Hepatocyte (in vitro differentiated cells): ENCODE measurements at regions not wholly inside any gene's neighbourhood (a gene's known extent, or its start where the extent isn't known, plus 50 kb on each side); places are given as distances from the start of the nearest gene placed in this dataset.
"Not testable (repeated sequence)": the region's sequence is repeated elsewhere in the genome, so short reads cannot be mapped to it uniquely, and the experiment has no call there.

ENCODE experiments used
- DNase-seq: peaks from one replicate; pipeline ENCODE4 v3.0.0-alpha.2; 2016; ENCODE audit warnings: low spot score
- H2AFZ ChIP-seq: fragments of 200-600 bp; sonication (generic); 2 replicates; pipeline ENCODE4 v1.6.0; 2016; ENCODE audit warnings: antibody characterized with exemption, mild to moderate bottlenecking
- H3K27ac ChIP-seq: fragments of 200-600 bp; sonication (generic); 2 replicates; pipeline ENCODE4 v1.5.1; 2016; ENCODE audit warnings: mild to moderate bottlenecking
- H3K27me3 ChIP-seq: fragments of 200-600 bp; sonication (generic); 2 replicates; pipeline ENCODE4 v1.6.1; 2016
- H3K36me3 ChIP-seq: fragments of 200-600 bp; sonication (generic); replicated peaks from 2 replicates; pipeline ENCODE4 v1.5.1; 2016; ENCODE audit warnings: low read depth; ENCODE audit not compliant: insufficient read depth
- H3K4me1 ChIP-seq: fragments of 200-600 bp; sonication (generic); 2 replicates; pipeline ENCODE4 v1.5.1; 2016; ENCODE audit warnings: mild to moderate bottlenecking, moderate library complexity; ENCODE audit not compliant: insufficient read depth
- H3K4me2 ChIP-seq: fragments of 200-600 bp; sonication (generic); 2 replicates; pipeline ENCODE4 v1.6.0; 2016
- H3K4me3 ChIP-seq: fragments of 200-600 bp; sonication (generic); 2 replicates; pipeline ENCODE4 v1.5.1; 2016; ENCODE audit warnings: mild to moderate bottlenecking
- H3K79me2 ChIP-seq: fragments of 200-600 bp; sonication (generic); 2 replicates; pipeline ENCODE4 v1.6.0; 2017; ENCODE audit warnings: mild to moderate bottlenecking
- H3K9me2 ChIP-seq: fragments of 200-600 bp; sonication (generic); replicated peaks from 2 replicates; pipeline ENCODE4 v1.6.0; 2017; ENCODE audit warnings: mild to moderate bottlenecking; ENCODE audit not compliant: insufficient read depth
- H3K9me3 ChIP-seq: fragments of 200-600 bp; sonication (generic); 2 replicates; pipeline ENCODE4 v1.5.1; 2016; ENCODE audit warnings: low read depth, mild to moderate bottlenecking
- H4K20me1 ChIP-seq: fragments of 200-600 bp; sonication (generic); 2 replicates; pipeline ENCODE4 v1.6.0; 2016; ENCODE audit warnings: mild to moderate bottlenecking; ENCODE audit not compliant: insufficient read depth, poor library complexity, severe bottlenecking
- EZH2 ChIP-seq: fragments of 200-600 bp; sonication (generic); IDR thresholded peaks from 2 replicates; pipeline ENCODE4 v1.6.1; 2016; ENCODE audit warnings: antibody characterized with exemption, mild to moderate bottlenecking, borderline replicate concordance
- EZH2phosphoT487 ChIP-seq: fragments of 200-600 bp; sonication (generic); IDR thresholded peaks from one replicate; pipeline ENCODE4 v1.6.1; 2018; ENCODE audit warnings: antibody characterized with exemption, mild to moderate bottlenecking, low read depth, moderate library complexity; ENCODE audit not compliant: unreplicated experiment, severe bottlenecking
- WGBS: methylation state at CpG from one replicate; pipeline ENCODE4 v1.1.6; 2016; ENCODE audit warnings: low lambda C conversion rate; ENCODE audit errors: missing lambda C conversion rate; 5-methylcytosine and 5-hydroxymethylcytosine counted together
- TF ChIP-seq, protein P1 (sequence below): fragments of 200-600 bp; sonication (generic); IDR thresholded peaks from 2 replicates; pipeline ENCODE4 v1.5.1; 2016; ENCODE audit warnings: antibody characterized with exemption, mild to moderate bottlenecking; ENCODE audit not compliant: poor library complexity

DNA sequence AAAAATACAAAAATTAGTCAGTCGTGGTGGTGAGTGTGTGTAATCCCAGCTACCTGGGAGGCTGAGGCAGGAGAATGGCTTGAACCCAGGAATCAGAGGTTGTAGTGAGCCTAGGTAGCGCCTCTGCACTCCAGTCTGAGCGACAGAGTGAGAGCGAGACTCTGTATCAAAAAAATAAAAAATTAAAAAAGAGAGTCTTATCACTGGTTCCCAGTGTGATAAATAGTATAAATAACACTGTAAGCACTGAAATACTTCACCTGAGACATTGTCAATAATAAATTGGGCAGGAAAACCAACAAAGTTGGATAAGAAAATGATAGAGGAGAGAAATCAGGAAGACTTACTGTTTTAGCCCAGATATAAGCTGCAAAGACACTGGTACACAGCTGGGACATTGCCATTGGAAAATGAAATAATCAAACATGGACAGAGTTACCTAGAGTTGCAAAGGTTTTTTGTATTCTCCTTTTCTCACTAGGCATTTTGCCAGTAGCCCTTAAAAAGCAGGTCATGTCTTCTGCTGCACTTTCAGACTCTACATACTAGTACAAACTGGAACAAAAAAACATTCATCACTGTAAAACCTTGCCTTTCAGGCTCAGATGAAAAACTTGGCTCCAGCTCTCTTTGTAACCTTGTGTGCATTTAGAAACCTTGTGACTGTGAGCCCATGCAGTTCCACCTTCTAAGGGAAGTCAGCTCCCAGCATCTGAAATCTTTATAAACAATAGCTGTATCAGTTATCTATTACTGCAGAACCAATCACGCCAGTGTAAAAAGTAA lies 55.0 kb upstream of the PPP1R2C start:
- H3K4me2 ChIP-seq = no peak overlapping the region

DNA sequence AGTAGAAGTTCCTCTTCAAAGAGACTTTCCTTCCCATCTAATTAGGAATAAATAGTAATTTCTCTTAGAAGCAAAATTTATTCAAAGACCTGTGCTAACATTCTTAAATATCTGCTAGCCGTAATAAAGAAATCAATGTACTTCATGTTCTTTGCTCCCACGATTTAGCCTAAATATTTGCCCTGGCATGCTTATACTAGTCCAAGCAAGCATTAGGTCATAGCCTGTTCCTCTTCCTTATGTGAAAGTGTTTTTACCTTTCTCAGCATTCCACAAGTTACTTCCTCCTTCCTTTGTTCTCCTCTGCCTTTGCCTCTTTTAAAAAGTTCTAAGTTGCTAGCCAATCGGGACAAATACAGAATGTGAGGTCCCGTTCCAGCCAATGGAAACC lies 55.6 kb upstream of the PPP1R2C start:
- 80% methylated on average over 4 of the region's 4 CpGs for WGBS
- Histone ChIP-seq H2AFZ (peak overlapping the region; percentile 58), H3K27ac (peak overlapping the region; percentile 49)
- H3K79me2 ChIP-seq, H3K9me3 ChIP-seq, H3K27me3 ChIP-seq, H3K4me2 ChIP-seq, H3K9me2 ChIP-seq, H3K4me1 ChIP-seq, DNase-seq, H3K4me3 ChIP-seq, H4K20me1 ChIP-seq, H3K36me3 ChIP-seq: not testable (repeated sequence)

More for the DNA sequence above, 55.0 kb upstream of the PPP1R2C start:
- TF ChIP-seq EZH2 = no peak
- no peak for TF ChIP-seq EZH2phosphoT487
- TF ChIP-seq, protein P1, sequence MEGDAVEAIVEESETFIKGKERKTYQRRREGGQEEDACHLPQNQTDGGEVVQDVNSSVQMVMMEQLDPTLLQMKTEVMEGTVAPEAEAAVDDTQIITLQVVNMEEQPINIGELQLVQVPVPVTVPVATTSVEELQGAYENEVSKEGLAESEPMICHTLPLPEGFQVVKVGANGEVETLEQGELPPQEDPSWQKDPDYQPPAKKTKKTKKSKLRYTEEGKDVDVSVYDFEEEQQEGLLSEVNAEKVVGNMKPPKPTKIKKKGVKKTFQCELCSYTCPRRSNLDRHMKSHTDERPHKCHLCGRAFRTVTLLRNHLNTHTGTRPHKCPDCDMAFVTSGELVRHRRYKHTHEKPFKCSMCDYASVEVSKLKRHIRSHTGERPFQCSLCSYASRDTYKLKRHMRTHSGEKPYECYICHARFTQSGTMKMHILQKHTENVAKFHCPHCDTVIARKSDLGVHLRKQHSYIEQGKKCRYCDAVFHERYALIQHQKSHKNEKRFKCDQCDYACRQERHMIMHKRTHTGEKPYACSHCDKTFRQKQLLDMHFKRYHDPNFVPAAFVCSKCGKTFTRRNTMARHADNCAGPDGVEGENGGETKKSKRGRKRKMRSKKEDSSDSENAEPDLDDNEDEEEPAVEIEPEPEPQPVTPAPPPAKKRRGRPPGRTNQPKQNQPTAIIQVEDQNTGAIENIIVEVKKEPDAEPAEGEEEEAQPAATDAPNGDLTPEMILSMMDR = no peak
- Histone ChIP-seq H3K36me3 (no peaks in the 10 kb centered on the region), H4K20me1 (no peaks in the 10 kb centered on the region), H3K79me2 (no peaks in the 10 kb centered on the region), H3K27me3 (no peaks in the 10 kb centered on the region), H3K9me3 (no peaks in the 10 kb centered on the region), H3K4me1 (peaks cover 9% of the 10 kb centered on the region), H3K27ac (peak overlapping the region; percentile 49), H3K9me2 (no peaks in the 10 kb centered on the region), H3K4me3 (no peak overlapping the region), H2AFZ (peak overlapping the region; percentile 58)
- peak; percentile 7 for DNase-seq
- 93% methylated on average over 5 of the region's 5 CpGs for WGBS

DNA sequence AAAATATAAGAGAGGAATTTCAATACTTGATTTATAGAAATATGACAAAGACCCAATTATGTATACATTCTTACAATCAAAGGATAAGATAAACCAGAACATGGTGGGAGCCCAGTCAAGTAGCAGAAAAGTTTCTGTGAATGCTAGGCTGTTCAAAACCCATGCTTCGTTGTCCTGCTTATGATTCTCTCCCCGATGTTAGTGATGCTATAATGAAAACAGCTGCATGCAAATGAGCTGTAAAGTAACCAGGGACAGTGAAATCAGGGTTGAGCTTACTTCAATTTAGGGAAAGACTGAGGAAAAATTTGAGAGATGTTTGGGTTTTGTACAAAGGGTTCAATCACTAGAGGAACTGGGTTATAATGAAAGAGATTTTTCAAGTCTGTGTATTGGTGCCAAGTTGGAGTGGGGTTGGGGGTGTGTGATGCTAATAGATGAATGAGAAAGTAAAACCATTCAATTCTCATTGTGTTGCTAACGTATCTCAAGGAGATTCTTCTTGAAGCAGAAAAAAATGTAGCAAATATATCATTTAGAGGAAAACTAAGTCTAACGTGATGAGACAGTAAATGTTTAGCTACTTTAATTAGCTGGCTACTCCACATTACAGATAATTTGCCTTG lies 59.3 kb upstream of the PPP1R2C start:
- H3K9me2 ChIP-seq = no peaks in the 10 kb centered on the region
- H3K27me3 ChIP-seq = no peaks in the 10 kb centered on the region
- WGBS = 80% methylated on average over 4 of the region's 4 CpGs
- no peaks in the 10 kb centered on the region for H3K36me3 ChIP-seq
- no peak for TF ChIP-seq EZH2
- TF ChIP-seq, protein P1 = no peak
- TF ChIP-seq EZH2phosphoT487 = no peak
- no peaks in the 10 kb centered on the region for H3K9me3 ChIP-seq
- H3K4me1 ChIP-seq = peaks cover 9% of the 10 kb centered on the region
- H4K20me1 ChIP-seq = no peaks in the 10 kb centered on the region
- H3K4me3 ChIP-seq = no peak overlapping the region
- no peak overlapping the region for H3K27ac ChIP-seq
- no peaks in the 10 kb centered on the region for H3K79me2 ChIP-seq
- no peak for DNase-seq
- H3K4me2 ChIP-seq = no peak overlapping the region
- no peak overlapping the region for H2AFZ ChIP-seq

DNA sequence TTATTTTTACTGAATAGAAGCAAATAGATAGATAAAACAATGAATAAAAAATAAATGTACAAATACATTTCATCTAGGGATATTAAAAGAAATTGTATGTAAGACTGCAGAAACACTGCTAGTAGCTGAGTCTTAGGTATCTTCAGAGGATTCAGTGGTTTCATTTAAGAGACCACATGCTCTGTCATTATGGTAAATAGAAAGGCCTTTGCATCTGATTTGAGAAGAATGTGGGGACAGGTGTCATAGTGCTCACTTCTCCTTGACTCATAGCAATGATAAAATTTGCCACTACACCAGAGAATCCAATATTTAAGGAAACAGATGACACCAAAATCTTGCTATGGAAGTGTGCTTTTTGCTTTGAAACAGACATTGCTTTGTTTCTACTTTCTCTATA lies 59.8 kb upstream of the PPP1R2C start:
- H3K9me3 ChIP-seq = no peaks in the 10 kb centered on the region
- no peak for DNase-seq

More for the DNA sequence above, 59.8 kb upstream of the PPP1R2C start:
- H4K20me1 ChIP-seq = no peaks in the 10 kb centered on the region
- no peak overlapping the region for H2AFZ ChIP-seq
- TF ChIP-seq EZH2phosphoT487 (no peak), EZH2 (no peak)
- TF ChIP-seq, protein P1 = no peak
- H3K4me1 ChIP-seq = peaks cover 7% of the 10 kb centered on the region
- H3K4me3 ChIP-seq = no peak overlapping the region
- no peaks in the 10 kb centered on the region for H3K27me3 ChIP-seq
- H3K9me2 ChIP-seq = no peaks in the 10 kb centered on the region
- H3K79me2 ChIP-seq = no peaks in the 10 kb centered on the region
- H3K4me2 ChIP-seq = no peak overlapping the region
- no peak overlapping the region for H3K27ac ChIP-seq
- no peaks in the 10 kb centered on the region for H3K36me3 ChIP-seq
